RKO (cell line): ENCODE measurements at regions not wholly inside any gene's neighbourhood (a gene's known extent, or its start where the extent isn't known, plus 50 kb on each side); places are given as distances from the start of the nearest gene placed in this dataset.
"Not testable (repeated sequence)": the region's sequence is repeated elsewhere in the genome, so short reads cannot be mapped to it uniquely, and the experiment has no call there.

Experiments used
- DNase-seq: peaks from one replicate; pipeline ENCODE4 v3.0.0-alpha.2; 2016; ENCODE audit warnings: low spot score

GRCh38 chr2:168300460-168300859 lies 53.1 kb upstream of the STK39 start:
- no peak for DNase-seq

GRCh38 chr2:168304024-168304681 lies 56.8 kb upstream of the STK39 start:
- no peak for DNase-seq

GRCh38 chr2:168307379-168307778 lies 60.0 kb upstream of the STK39 start:
- DNase-seq: no peak

DNA sequence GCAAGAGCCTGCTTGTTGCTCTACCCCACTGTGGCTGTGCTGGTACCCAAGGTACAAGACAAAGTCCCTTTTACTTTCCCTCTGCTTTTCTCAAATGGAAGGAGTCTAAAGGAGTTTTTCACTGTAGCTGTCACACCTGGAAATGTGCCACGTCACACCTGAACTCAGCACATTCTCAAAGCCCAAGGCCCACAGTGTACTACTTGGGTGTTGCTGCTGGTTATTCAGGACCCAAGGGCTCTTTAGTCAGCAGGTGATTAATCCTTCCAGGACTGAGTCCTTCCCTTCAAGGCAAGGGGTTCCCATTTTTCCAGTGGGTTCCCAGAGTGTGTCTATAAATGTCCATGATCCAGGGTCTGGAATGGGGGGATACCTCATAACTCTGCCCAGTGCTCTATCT lies 63.2 kb upstream of the STK39 start:
- no peak for DNase-seq

DNA sequence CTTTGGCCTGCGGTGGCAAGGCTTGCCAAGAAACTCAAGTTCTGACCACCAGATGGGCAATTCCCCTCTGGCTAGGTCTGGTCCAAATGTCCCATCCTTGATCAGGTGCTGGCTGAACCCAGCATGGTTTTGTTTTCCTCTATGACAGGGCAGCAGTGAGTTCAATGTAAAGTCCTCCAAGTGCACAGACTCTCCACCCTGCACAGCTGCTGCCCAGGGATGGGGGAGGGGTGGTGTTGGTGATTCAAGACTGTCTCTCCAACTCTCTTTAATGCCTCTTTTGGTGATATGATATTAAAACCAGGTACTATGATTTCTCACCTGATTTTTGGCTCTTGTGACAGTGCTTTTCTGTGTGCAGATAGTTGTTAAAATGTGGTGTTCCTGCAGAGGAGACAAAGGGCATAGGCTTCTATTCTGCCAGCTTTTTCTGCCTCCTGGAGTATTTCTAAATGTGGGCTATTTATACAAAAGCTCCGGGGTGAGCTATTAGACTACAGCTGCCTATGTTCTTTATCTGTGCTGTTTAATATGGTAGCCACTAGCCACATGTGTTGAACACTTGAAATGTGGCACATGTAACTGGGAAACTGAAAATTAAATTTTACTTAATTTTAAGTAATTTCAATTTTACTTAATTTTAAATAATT lies 64.0 kb upstream of the STK39 start:
- no peak for DNase-seq

DNA sequence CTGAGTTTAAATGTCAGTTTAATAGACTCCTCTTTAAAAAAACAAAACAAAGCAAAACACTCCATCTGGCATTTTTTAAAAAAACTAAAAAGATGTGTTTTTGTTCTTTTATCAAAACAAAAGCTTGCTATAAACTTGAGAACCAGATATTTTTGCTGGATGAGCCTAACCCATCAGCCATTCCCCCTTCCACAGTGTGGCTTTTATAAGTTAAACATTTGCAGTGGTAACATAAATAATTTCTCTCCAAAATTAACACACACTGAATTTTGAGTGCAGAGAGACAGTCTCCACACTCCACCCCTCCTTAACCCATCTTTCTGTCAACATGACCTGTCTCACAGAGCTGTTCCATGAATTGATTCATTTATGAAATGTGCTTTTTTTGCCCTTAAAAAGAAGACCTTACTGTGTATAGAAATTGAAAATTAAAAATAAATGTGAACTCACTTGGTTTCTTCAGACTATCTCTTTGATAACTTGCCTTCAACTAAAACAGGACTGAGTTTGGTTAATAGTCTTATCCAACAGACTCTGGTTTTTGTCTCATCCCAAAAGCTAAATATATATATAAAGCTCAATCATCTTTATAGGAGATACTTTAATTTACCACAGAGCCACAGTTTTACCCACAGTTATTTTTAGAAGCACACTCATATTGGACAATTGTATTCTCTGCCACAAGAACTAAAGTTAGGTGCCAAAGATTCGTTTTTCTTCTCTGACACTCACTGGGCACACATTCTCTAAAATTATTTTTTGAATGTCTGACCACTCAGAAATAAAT lies 64.8 kb upstream of the STK39 start:
- no peak for DNase-seq

- no peak for DNase-seq
Measured at GRCh38 chr2:168314236-168314635, 66.8 kb upstream of the STK39 start.

DNA sequence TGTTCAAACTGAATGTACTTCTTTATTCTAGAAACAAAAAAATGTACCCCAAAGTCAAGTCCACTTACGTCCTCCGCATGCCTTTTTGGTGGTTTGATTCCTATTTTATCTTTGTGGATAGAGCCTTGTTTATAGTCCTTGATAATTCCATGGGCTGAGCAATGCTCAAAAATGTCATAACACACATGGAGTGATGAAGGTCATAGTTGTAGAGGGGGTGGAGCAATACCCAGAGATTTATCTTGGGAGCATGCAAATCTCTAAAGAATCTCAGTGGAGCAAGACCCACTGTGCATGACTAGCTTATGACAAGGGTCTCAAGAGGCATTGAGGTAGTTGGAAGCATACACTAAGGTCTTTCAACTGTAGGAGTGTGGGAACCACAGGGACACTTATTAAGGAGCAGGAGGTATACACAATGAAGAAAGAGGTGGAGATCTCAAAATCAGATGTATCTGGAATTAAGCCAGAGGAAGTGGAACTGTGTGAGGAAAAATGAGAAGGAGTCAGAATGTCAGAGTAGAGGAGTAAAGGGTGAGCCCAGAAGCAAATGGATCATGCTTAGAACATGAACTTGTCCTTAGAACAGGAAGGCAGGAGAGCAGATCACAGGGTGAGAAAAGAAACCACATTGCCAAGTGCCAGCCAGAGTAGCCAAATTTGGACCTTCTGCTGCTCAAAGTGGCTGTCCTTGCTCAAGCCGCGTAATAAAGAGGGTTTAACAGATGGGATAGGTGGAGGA lies 68.1 kb upstream of the STK39 start:
- DNase-seq: no peak

- no peak for DNase-seq
Measured at GRCh38 chr2:168316073-168316440, 68.7 kb upstream of the STK39 start.

- DNase-seq: no peak
Measured at GRCh38 chr2:168317282-168317681, 69.9 kb upstream of the STK39 start.

DNA sequence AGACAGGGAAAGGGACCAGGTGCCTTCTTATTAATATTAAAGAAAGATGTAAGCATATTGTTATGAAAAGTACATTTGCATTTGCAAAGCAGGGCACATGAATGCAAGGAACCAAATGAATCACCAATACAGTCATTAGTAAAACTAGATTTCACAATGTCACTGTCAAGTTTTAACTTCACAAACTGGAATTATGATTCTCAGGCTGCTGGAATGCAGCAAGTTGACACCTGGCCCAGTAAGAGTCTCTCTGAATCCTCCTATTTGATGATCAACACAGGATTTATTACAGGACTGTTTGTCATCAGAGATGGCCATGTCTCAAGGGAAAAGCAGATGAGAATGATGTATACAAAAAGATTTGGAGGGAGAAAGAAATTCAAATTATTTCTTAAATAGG lies 72.9 kb upstream of the STK39 start:
- peak; percentile 12 for DNase-seq

GRCh38 chr2:168322325-168323007 lies 75.1 kb upstream of the STK39 start:
- DNase-seq: no peak

- DNase-seq: no peak
Measured at GRCh38 chr2:168323529-168324021, 76.2 kb upstream of the STK39 start.

GRCh38 chr2:168326572-168326971 lies 79.2 kb upstream of the STK39 start:
- no peak for DNase-seq

DNA sequence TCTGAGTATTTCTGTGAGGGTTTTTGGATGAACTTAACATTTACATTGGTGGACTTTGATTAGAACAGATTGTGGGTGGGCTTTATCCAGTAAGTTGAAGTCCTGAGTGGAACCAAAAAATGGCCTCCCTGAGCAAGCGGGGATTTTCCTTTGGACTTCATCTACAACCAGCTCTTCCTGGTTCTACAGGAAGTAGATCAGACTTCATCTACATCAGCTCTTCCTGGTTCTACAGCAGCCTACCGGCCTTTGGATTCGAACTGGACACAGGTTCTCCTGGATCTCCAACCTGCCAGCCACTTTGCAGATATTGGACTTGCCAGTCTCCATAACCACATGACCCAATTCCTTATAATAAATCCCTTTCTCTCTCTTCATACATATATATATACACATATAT lies 79.9 kb upstream of the STK39 start:
- DNase-seq: no peak

DNA sequence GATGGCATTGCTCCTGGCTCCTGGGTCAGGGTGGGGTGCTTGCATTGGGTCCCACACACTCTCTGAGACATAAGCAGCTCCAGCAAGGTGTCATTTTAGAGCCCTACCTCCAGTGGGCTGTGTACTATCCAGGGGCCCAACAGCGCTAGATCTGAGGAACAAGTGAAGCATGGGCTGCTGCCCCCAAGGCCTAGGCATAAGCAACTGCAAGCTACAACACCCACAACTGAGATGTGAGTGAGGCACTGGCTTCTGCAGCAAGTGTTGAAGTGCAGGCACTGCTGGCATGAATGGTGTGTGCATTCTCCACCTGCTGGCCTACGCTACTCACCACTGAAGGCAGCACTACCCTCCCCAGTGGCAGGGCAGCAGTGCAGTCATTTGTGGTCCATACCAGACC lies 81.0 kb upstream of the STK39 start:
- no peak for DNase-seq

- no peak for DNase-seq
Measured at GRCh38 chr2:168330624-168331423, 83.4 kb upstream of the STK39 start.

GRCh38 chr2:168335254-168335653 lies 87.9 kb upstream of the STK39 start:
- not testable (repeated sequence) for DNase-seq

DNA sequence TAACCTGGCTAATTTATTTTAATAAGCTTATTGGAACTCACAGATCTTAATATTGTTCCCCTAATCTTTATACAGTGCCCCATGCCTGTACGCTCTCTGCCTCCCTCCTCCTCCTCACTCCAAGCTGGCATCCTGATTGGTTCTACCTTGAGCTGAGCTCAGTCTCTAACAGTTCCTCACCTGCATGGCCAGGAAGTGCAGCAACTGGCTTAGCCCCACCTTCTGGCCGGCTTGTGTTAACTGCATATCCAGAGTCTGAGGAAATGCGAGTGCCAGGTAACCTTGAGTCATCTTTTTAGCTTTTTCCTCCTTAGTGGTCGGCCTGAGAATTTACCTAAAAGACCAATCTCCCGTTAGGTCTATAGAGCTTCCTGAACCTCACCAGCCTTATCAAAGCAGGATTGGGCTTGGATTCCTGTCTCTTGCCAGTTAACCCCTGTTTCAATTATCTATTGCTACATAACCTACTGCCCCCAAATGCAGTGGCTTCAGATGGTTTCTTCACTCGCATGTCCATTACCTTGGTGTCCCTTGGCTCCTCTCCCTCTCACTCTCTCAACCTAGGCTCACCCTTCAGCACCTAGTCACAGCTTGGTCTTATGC lies 89.5 kb upstream of the STK39 start:
- DNase-seq: peak; percentile 4

- no peak for DNase-seq
Measured at GRCh38 chr2:168338292-168338691, 90.9 kb upstream of the STK39 start.
